ENCODE measurements at regions not wholly inside any gene's neighbourhood (a gene's known extent, or its start where the extent isn't known, plus 50 kb on each side); places are given as distances from the start of the nearest gene placed in this dataset.

GRCh38 chr2:181152226-181152625 is 171.8 kb downstream of the UBE2E3 start:
- no peaks in the 10 kb centered on the region for H3K79me2 ChIP-seq (ENCODE audit: low read depth)
- H3K9me3 ChIP-seq (ENCODE audit: insufficient read depth, low read depth), result peaks cover 6% of the 10 kb centered on the region; the same call in 1 of the 2 replicates
- no peak for DNase-seq
- CTCF ChIA-PET, result no interaction called here
- TF ChIP-seq EZH2 (IDR thresholded peaks at IDR 0.05; ENCODE audit: low read depth), result no peak
- TF ChIP-seq, protein P1, sequence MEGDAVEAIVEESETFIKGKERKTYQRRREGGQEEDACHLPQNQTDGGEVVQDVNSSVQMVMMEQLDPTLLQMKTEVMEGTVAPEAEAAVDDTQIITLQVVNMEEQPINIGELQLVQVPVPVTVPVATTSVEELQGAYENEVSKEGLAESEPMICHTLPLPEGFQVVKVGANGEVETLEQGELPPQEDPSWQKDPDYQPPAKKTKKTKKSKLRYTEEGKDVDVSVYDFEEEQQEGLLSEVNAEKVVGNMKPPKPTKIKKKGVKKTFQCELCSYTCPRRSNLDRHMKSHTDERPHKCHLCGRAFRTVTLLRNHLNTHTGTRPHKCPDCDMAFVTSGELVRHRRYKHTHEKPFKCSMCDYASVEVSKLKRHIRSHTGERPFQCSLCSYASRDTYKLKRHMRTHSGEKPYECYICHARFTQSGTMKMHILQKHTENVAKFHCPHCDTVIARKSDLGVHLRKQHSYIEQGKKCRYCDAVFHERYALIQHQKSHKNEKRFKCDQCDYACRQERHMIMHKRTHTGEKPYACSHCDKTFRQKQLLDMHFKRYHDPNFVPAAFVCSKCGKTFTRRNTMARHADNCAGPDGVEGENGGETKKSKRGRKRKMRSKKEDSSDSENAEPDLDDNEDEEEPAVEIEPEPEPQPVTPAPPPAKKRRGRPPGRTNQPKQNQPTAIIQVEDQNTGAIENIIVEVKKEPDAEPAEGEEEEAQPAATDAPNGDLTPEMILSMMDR (conservative IDR thresholded peaks at IDR 0.05), result no peak
- intact Hi-C loops (cut with micrococcal nuclease; ENCODE audit: unreplicated experiment), result no loop called here
- no peaks in the 10 kb centered on the region; the same call in 1 of the 2 replicates for H3K9me2 ChIP-seq (ENCODE audit: insufficient read depth)
- H3K27ac ChIP-seq, result no peak overlapping the region
- no peaks in the 10 kb centered on the region for H4K20me1 ChIP-seq (ENCODE audit: insufficient read depth)
- no peak overlapping the region for H3K4me2 ChIP-seq
- H3F3A ChIP-seq (ENCODE audit: insufficient read depth, low read depth), result no peaks in the 10 kb centered on the region
- POLR2A ChIA-PET (ENCODE audit: unreplicated experiment), result no interaction called here
- H3K27me3 ChIP-seq (ENCODE audit: insufficient read depth, low read depth), result no peaks in the 10 kb centered on the region
- H2AFZ ChIP-seq, result no peak overlapping the region
- H3K4me1 ChIP-seq (replicated peaks; ENCODE audit: insufficient read depth), result no peaks in the 10 kb centered on the region
- no TSS peak for BruUV-seq (replicated peaks)
- H3K4me3 ChIP-seq, result no peak overlapping the region
- H3K36me3 ChIP-seq (ENCODE audit: low read depth), result no peaks in the 10 kb centered on the region

DNA sequence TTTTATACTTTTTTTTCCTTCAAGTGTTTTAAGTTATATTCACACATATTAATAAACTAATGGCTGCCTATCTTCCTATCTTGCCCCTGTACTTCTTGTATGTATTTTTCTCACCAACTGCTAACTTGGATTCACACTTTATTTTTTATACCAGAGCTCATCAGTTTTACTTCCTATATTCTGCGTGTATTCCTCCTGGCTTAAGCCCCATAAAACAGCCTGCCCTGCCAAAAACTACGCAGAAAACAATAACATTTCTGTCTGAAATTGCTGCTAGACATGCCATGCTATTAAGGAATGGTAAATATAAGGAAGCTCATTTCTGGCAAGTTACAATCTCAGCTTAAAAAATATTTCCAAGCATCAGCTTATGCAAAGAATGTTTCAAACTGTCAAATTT is 172.3 kb downstream of the UBE2E3 start:
- intact Hi-C loops (cut with micrococcal nuclease; ENCODE audit: unreplicated experiment), result no loop called here
- no TSS peak for BruUV-seq (replicated peaks)
- Histone ChIP-seq H3K9me2 (ENCODE audit: insufficient read depth) (no peaks in the 10 kb centered on the region; the same call in 1 of the 2 replicates), H3K79me2 (ENCODE audit: low read depth) (no peaks in the 10 kb centered on the region), H3K36me3 (ENCODE audit: low read depth) (no peaks in the 10 kb centered on the region), H3K9me3 (ENCODE audit: insufficient read depth, low read depth) (peaks cover 6% of the 10 kb centered on the region; the same call in 1 of the 2 replicates), H3K4me2 (no peak overlapping the region), H3K27me3 (ENCODE audit: insufficient read depth, low read depth) (no peaks in the 10 kb centered on the region), H4K20me1 (ENCODE audit: insufficient read depth) (no peaks in the 10 kb centered on the region), H2AFZ (no peak overlapping the region), H3K4me3 (no peak overlapping the region), H3F3A (ENCODE audit: insufficient read depth, low read depth) (no peaks in the 10 kb centered on the region), H3K27ac (no peak overlapping the region), H3K4me1 (replicated peaks; ENCODE audit: insufficient read depth) (no peaks in the 10 kb centered on the region)
- CTCF ChIA-PET, result interaction anchor here (0.6 kb wide), 1 partner anchor 1519 kb away, joined by 3 read pairs; no protein-coding TSS in a partner anchor
- TF ChIP-seq EZH2 (IDR thresholded peaks at IDR 0.05; ENCODE audit: low read depth), result no peak
- TF ChIP-seq, protein P1 (conservative IDR thresholded peaks at IDR 0.05), result no peak
- DNase-seq, result no peak
- POLR2A ChIA-PET (ENCODE audit: unreplicated experiment), result no interaction called here

DNA sequence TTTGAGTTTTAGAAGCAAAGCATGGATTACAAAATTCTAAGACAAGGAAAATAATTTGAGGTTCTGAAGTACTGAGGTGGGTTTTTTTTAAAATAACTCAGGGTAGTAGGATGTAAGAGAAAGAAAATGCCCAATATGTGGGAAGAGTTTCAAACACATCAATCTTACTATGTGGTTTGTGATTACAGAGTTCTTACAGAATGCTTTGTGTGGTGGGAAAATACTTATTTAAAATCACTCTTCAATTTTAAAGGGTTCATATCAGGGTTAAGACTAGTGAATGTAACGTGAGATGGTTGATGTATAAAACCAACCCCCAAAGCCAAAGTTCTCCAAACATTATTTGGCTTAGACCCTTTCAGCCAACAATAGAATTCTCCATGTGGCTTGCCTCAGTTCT is 173.5 kb downstream of the UBE2E3 start:
- BruUV-seq (replicated peaks), result no TSS peak
- no peaks in the 10 kb centered on the region; the same call in 1 of the 2 replicates for H3K9me2 ChIP-seq (ENCODE audit: insufficient read depth)
- peaks cover 6% of the 10 kb centered on the region; the same call in 1 of the 2 replicates for H3K9me3 ChIP-seq (ENCODE audit: insufficient read depth, low read depth)
- DNase-seq, result no peak
- H3K4me3 ChIP-seq, result no peak overlapping the region
- POLR2A ChIA-PET (ENCODE audit: unreplicated experiment), result no interaction called here
- intact Hi-C loops (cut with micrococcal nuclease; ENCODE audit: unreplicated experiment), result no loop called here
- H3F3A ChIP-seq (ENCODE audit: insufficient read depth, low read depth), result no peaks in the 10 kb centered on the region
- H3K4me1 ChIP-seq (replicated peaks; ENCODE audit: insufficient read depth), result no peaks in the 10 kb centered on the region
- no peak overlapping the region for H3K4me2 ChIP-seq
- no peaks in the 10 kb centered on the region for H4K20me1 ChIP-seq (ENCODE audit: insufficient read depth)
- H3K36me3 ChIP-seq (ENCODE audit: low read depth), result no peaks in the 10 kb centered on the region
- no peaks in the 10 kb centered on the region for H3K79me2 ChIP-seq (ENCODE audit: low read depth)
- no peaks in the 10 kb centered on the region for H3K27me3 ChIP-seq (ENCODE audit: insufficient read depth, low read depth)
- CTCF ChIA-PET, result no interaction called here
- no peak for TF ChIP-seq EZH2 (IDR thresholded peaks at IDR 0.05; ENCODE audit: low read depth)
- TF ChIP-seq, protein P1 (conservative IDR thresholded peaks at IDR 0.05), result no peak
- H3K27ac ChIP-seq, result no peak overlapping the region
- H2AFZ ChIP-seq, result 0 out of 2 replicates have a peak overlapping the region, but pooled peaks have one; percentile 1
